ENCODE measurements at regions not wholly inside any gene's neighbourhood (a gene's known extent, or its start where the extent isn't known, plus 50 kb on each side); places are given as distances from the start of the nearest gene placed in this dataset.
"Not testable (repeated sequence)": the region's sequence is repeated elsewhere in the genome, so short reads cannot be mapped to it uniquely, and the experiment has no call there.

DNA sequence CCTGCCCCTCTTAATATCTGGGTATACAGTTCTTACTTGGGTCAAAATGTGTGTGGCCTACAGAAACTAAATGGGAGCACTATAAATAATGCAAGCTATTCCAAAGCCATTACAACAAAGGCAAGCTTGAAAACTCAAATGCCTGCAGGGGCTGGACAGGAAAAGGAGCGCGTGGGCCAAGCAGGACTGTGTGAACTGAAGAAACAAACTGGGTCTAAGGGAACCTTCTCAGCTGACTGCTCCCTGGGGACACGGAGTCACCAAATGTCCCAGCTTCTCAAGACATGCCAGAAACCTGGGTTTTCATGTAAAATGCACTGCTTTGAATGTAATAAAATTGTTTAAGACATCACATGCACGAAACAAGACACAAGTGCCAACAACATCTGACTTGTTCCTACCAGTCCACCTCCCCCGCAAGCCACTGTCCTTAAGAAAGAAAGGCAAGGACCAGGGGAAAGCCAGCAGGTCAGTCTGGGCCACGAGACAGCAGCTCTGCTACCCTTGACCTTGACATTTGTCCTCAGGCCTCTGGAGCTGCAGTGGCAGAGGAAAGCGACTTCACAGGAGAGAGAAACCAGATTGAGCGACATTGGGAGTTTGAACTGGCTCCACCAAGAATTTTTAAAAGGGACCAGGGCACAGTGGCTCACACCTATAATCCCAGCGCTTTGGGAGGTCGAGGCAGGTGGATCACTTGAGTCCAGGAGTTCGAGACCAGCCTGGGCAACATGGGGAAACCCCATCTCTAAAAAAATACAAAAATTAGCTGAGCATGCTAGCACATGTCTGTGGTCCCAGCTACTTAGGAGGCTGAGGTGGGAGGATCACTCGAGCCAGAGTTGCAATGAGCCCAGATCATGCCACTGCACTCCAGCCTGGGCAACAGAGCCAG, 89.7 kb upstream of the SH3BP4 start:
- no peak for DNase-seq

- not testable (repeated sequence) for DNase-seq
Observed at GRCh38 chr2:234859330-234859872, 92.4 kb upstream of the SH3BP4 start.

- DNase-seq = no peak
Observed at GRCh38 chr2:234858790-234859329, 93.0 kb upstream of the SH3BP4 start.

DNA sequence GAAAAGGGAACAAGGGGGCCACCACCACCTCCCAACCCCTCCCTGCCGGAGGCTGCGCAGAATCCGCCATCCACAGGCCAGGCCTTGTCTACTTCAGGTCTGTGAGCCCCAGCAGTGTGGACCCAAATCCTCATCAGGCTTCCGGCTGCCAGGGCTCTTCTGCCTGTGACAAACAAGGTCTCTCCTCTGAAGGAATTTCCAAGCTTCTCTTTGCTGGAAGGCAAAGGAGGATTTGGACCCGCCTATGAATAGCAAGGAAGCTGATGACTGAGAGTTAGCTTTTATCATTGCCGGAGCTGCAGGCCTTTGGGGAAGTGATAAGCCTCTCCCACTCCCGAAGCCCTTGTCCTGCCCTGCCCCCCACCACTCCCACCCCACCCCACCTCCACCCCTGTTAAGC, 93.7 kb upstream of the SH3BP4 start:
- no peak for DNase-seq

- DNase-seq = peak; percentile 11
Observed at GRCh38 chr2:234853729-234854128, 98.1 kb upstream of the SH3BP4 start.

- no peak for DNase-seq
Observed at GRCh38 chr2:234852941-234853340, 98.9 kb upstream of the SH3BP4 start.

GRCh38 chr2:234852035-234852434, 99.8 kb upstream of the SH3BP4 start:
- DNase-seq = no peak

DNA sequence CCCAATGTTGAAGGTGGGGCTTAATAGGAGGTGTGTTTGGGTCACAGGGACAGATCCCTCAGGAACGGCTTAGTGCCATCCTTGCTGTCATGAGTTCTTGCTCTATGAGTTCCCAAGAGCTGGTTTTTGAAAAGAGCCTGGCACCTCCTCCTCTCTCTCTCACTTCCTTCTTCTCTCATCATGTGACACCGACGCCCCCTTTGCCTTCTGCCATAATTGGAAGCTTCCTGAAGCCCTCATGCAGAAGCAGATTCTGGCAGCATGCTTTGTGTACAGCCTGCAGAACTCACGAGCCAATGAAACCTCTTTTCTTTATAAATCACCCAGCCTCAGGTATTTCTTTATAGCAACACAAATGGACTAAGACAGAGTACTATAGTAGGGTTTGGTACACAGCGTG, 100.4 kb upstream of the SH3BP4 start:
- DNase-seq = no peak

DNA sequence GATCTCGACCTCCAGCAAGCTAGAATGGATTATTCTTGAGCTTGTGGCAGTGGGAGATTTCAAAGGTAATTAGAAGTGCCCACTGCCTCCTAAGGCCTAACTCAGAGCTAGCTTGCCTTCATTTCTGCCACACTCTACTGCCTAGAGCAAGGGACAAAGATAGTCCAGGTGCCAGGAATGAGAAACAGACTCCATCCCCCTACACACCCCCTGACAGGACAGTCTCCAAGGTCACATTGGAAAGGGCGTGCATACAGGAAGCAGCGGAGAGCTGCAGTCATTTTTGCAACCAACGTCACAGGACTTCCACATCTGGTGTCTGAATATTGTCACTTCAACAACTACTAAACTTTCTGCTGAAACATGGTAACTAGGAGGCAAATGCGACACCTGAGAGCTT, 101.0 kb upstream of the SH3BP4 start:
- no peak for DNase-seq

DNA sequence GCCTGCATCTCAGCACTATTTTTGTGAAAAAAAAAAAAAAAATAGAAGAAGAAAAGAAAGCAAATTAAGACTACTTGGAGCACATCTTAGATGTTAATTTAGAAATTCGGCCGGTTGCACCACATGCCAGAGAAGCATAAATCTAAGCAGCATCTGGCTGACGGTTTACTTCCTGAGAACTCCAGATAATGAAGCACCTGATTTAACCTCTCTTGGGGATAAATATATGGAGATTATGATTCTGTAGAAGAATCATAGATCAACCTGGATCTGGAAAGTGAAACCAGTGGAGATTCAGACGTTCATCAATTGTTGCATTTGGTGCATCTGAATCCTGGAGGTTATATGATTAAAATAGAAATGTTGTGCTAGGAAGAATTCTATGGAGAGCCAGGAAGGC, 102.1 kb upstream of the SH3BP4 start:
- DNase-seq = no peak

DNA sequence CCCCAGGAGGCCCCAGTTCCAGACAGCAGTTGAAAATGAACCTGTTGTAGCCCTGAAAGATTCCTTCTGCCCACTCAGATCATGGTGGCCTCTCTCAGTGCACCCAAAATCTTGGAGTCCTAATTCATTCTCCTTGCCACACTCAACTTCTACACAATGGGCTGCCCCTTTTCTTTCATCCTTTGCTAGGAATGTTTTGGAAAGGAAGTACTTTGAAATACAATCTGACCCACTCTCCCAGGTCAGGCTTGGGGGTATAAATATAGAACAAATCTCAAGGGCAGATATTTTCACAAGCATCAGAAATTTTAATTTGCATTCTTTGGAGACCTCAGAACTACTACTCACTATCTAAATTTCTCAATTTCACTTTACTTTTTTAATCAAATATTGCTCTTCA, 103.2 kb upstream of the SH3BP4 start:
- DNase-seq = no peak

DNA sequence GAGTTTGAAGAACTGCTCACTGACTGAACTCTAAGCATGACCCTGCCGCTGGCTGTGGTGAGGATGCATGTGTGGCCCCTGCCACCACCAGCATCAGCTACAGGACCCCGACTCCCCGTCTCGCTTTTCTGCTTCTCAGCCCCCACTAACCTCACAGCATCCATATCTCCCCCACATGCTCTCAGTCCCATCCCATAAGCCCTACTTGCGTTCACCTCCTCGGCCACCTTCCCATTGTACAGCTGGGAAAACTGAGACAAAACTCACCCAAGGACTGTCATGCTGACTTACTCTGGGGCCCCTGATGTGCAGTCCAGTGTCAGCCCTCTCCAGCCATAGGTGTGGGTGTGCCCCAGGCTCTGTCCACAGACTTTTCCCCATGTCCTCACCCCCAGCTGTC, 104.2 kb upstream of the SH3BP4 start:
- DNase-seq = no peak

GRCh38 chr2:234847364-234847635, 104.5 kb upstream of the SH3BP4 start:
- DNase-seq = no peak

DNA sequence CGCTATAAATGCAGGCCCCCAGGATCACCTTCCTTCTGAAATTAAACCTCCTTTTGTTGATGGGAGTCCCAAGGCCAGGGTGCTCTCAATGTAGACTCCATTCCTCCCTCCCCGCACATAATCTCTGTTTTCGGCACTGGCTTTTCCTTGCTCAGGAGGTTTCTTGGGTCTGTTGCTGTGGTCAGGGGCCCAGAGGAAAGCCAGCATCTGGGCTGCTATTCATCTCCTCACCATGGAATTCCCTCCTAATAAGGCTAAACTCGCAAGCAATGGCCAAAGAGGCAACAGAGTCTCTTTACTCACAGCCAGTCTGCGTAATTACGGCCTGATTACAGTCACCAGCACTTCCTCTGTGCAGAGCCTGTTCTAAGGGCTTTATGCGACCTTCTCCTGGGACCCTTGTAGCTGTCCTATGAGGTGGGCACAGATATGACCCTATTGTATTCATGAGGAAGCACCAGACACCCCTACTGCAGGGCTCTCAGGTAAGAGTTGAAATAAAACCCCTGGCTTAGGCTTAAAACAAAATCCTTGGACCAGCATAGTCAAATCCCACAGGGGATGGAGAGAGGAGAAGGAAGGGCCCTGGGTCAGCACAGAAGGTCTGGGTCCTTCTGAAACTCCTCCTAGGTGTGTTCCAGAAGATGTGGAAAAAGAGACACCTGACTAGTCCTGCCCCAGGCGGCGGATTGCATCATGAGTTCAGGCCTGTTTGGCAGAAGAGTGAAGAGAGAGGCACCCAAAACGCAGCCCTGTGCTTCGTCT, 105.0 kb upstream of the SH3BP4 start:
- DNase-seq = no peak

DNA sequence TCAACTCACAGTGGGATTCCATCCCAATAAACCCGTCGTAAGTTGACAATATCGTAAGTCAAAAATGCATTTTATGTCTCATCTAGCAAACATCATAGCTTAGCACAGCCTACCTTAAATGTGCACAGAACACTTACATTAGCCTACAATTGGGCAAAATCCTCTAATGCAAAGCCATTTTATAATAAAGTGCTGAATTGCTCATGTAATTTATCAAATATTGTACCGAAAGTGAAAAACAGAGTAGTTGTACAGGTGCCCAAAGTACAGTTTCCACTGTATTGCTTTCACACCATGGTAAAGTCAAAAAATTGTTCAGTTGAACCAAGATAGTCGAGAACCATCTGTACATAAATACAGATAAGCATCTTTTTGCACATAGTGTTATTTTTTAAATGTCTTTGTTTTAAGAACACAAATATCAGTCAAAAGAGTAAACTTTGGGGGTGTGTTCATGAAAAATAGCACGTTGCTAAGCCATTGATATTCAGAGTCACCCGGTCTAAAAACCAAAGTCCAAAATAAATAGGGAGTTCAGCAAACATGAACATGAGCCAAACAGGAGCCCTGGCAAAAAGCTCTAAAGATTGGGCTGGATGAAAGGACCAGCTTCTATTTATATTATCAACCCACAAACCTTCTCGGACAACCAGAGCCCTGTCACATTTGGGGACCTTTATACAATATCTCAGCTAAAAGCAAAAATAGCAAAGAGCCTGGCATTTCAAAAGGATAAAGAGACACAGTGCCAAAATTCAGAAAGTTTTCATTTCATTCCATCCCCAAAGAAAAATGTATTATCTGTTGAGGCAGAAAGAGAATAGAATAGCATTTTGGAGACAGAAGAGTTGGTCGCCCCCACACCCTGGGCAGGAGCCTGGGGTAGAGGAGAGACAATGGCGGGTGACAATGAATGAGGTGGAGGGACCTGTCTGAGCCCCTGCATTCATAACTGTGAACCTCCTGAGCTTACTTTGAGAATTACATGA, 105.9 kb upstream of the SH3BP4 start:
- DNase-seq = no peak

GRCh38 chr2:234843411-234843810, 108.4 kb upstream of the SH3BP4 start:
- DNase-seq = peak; percentile 96

- no peak for DNase-seq
Observed at GRCh38 chr2:234842753-234843152, 109.1 kb upstream of the SH3BP4 start.

- no peak for DNase-seq
Observed at GRCh38 chr2:234841321-234842015, 110.3 kb upstream of the SH3BP4 start.

DNA sequence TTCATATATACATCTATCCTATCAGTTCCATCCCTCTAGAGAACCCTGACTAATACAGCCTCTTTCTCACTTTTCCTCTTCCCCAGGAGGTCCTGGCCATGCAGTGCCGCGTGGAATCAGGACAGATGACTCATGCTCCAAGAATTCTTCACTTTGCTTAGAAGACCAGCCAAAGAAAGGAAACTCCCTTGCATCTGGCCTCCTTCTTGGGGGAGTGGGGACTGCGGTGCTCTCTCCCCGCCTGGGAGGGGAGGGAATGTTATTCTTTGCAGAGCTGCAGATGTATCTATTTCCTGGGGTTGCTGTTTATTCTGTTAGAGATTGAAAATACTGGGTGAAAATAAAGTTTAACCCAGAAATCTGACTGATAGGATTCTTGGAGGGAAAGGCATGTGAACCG, 111.5 kb upstream of the SH3BP4 start:
- peak; percentile 50 for DNase-seq

DNA sequence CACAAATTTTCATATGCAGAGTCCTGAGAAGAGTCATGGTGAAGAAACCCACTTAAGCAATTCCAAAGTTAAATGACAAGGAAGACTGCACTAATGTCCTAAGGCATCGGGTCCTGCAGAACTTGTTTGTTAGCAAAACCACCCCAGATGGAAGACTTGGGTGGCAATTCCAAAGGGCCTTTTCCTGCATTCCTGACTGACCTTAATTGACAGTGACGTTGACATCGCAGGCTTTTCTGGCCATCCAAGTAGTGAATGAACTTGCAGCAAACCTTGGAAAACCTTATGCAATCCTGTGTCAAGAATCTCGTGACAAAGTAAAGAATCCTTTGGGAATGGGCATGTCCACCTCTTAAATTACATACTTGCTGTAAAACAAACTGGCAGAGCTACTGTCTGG, 112.5 kb upstream of the SH3BP4 start:
- DNase-seq = no peak

DNA sequence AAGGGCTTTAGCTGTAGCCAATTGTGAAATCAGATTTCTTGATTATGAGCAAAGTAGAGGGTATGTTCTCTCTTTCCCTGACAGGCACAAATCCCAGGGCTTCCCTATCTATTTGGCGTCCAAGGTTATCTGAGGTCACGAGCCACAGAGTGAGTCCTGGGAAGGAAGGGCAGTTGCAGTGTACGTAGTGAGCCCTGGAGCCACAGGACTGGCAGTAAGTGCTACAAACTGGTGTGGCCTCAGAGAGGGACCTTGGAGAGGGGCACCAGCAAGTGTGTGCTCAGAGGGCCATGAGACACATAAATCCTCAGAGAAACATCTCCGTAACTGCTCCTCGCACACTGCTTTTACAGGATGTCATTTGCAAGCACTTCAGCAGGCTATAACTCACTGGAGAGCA, 115.5 kb upstream of the SH3BP4 start:
- DNase-seq = no peak

- no peak for DNase-seq
Observed at GRCh38 chr2:234835738-234836137, 116.1 kb upstream of the SH3BP4 start.
